Fibroblast of skin of left quadriceps (primary cell): ENCODE measurements at regions not wholly inside any gene's neighbourhood (a gene's known extent, or its start where the extent isn't known, plus 50 kb on each side); places are given as distances from the start of the nearest gene placed in this dataset.

ENCODE experiments used
- DNase-seq, 2 experiments: peaks; one replicate each; pipeline ENCODE4 v3.0.0-alpha.2; 2013; ENCODE audit warnings: low read depth in 2 of 2

- no peak for DNase-seq
These were observed 506.2 kb downstream of the FGF9 start for GRCh38 chr13:22176968-22177520.

GRCh38 chr13:22178878-22179277 is 508.0 kb downstream of the FGF9 start:
- no peak for DNase-seq

- no peak for DNase-seq
These were observed 516.5 kb downstream of the FGF9 start for GRCh38 chr13:22187329-22187728.

GRCh38 chr13:22189176-22190048 is 518.5 kb downstream of the FGF9 start:
- no peak for DNase-seq

GRCh38 chr13:22193070-22193469 is 522.2 kb downstream of the FGF9 start:
- DNase-seq: no peak

GRCh38 chr13:22194106-22194805 is 523.4 kb downstream of the FGF9 start:
- DNase-seq: no peak

GRCh38 chr13:22195726-22196125 is 524.9 kb downstream of the FGF9 start:
- no peak for DNase-seq

- no peak for DNase-seq
These were observed 525.9 kb downstream of the FGF9 start for GRCh38 chr13:22196777-22197176.

- no peak for DNase-seq
These were observed 527.1 kb downstream of the FGF9 start for GRCh38 chr13:22198001-22198400.

- DNase-seq: no peak
These were observed 527.9 kb downstream of the FGF9 start for GRCh38 chr13:22198641-22199217.

GRCh38 chr13:22200440-22200839 is 529.6 kb downstream of the FGF9 start:
- DNase-seq: no peak

- no peak for DNase-seq
These were observed 530.6 kb downstream of the FGF9 start for GRCh38 chr13:22201375-22201925.

GRCh38 chr13:22210134-22210930 is 539.5 kb downstream of the FGF9 start:
- DNase-seq: no peak

GRCh38 chr13:22211876-22212275 is 541.0 kb downstream of the FGF9 start:
- DNase-seq: no peak

- DNase-seq: no peak
These were observed 541.7 kb downstream of the FGF9 start for GRCh38 chr13:22212576-22212975.

GRCh38 chr13:22214184-22214583 is 543.3 kb downstream of the FGF9 start:
- no peak for DNase-seq

GRCh38 chr13:22218797-22219196 is 547.9 kb downstream of the FGF9 start:
- DNase-seq: no peak

GRCh38 chr13:22219709-22220108 is 548.8 kb downstream of the FGF9 start:
- no peak for DNase-seq

GRCh38 chr13:22220151-22221135 is 549.6 kb downstream of the FGF9 start:
- DNase-seq: peak; percentile 8 to 13

GRCh38 chr13:22223411-22223810 is 552.5 kb downstream of the FGF9 start:
- no peak for DNase-seq
